ENCODE measurements at regions not wholly inside any gene's neighbourhood (a gene's known extent, or its start where the extent isn't known, plus 50 kb on each side); places are given as distances from the start of the nearest gene placed in this dataset.
"Not testable (repeated sequence)": the region's sequence is repeated elsewhere in the genome, so short reads cannot be mapped to it uniquely, and the experiment has no call there.

- DNase-seq, result no peak
Measured at GRCh38 chr4:138113819-138114400, 128.2 kb downstream of the SLC7A11 start.

- DNase-seq, result not testable (repeated sequence)
Measured at GRCh38 chr4:138112890-138113289, 129.3 kb downstream of the SLC7A11 start.

GRCh38 chr4:138112389-138112788 lies 129.8 kb downstream of the SLC7A11 start:
- DNase-seq, result no peak

GRCh38 chr4:138111462-138112000 lies 130.6 kb downstream of the SLC7A11 start:
- no peak for DNase-seq

- no peak for DNase-seq
Measured at GRCh38 chr4:138110815-138111214, 131.3 kb downstream of the SLC7A11 start.

- DNase-seq, result no peak
Measured at GRCh38 chr4:138107023-138107422, 135.1 kb downstream of the SLC7A11 start.

- DNase-seq, result no peak
Measured at GRCh38 chr4:138105331-138105730, 136.8 kb downstream of the SLC7A11 start.

GRCh38 chr4:138104284-138104680 lies 137.9 kb downstream of the SLC7A11 start:
- DNase-seq, result no peak

GRCh38 chr4:138103597-138104283 lies 138.4 kb downstream of the SLC7A11 start:
- no peak for DNase-seq

GRCh38 chr4:138099385-138099784 lies 142.8 kb downstream of the SLC7A11 start:
- no peak for DNase-seq

GRCh38 chr4:138097912-138098600 lies 144.1 kb downstream of the SLC7A11 start:
- DNase-seq, result no peak

- DNase-seq, result no peak
Measured at GRCh38 chr4:138096384-138097062, 145.6 kb downstream of the SLC7A11 start.

- no peak for DNase-seq
Measured at GRCh38 chr4:138095378-138095777, 146.8 kb downstream of the SLC7A11 start.

GRCh38 chr4:138092060-138092459 lies 150.1 kb downstream of the SLC7A11 start:
- no peak for DNase-seq

GRCh38 chr4:138090918-138091676 lies 151.1 kb downstream of the SLC7A11 start:
- no peak for DNase-seq

GRCh38 chr4:138090150-138090917 lies 151.8 kb downstream of the SLC7A11 start:
- peak; percentile 18 to 23 for DNase-seq

- no peak for DNase-seq
Measured at GRCh38 chr4:138088449-138089208, 153.5 kb downstream of the SLC7A11 start.

- no peak for DNase-seq
Measured at GRCh38 chr4:138087066-138087719, 155.0 kb downstream of the SLC7A11 start.

GRCh38 chr4:138086611-138087041 lies 155.5 kb downstream of the SLC7A11 start:
- no peak for DNase-seq

GRCh38 chr4:138085736-138086305 lies 156.3 kb downstream of the SLC7A11 start:
- no peak for DNase-seq
